ENCODE measurements at regions not wholly inside any gene's neighbourhood (a gene's known extent, or its start where the extent isn't known, plus 50 kb on each side); places are given as distances from the start of the nearest gene placed in this dataset.
A peak's percentile ranks its signal among the peaks of the same experiment; 100 is the strongest.
"Not testable (repeated sequence)": the region's sequence is repeated elsewhere in the genome, so short reads cannot be mapped to it uniquely, and the experiment has no call there.

DNA sequence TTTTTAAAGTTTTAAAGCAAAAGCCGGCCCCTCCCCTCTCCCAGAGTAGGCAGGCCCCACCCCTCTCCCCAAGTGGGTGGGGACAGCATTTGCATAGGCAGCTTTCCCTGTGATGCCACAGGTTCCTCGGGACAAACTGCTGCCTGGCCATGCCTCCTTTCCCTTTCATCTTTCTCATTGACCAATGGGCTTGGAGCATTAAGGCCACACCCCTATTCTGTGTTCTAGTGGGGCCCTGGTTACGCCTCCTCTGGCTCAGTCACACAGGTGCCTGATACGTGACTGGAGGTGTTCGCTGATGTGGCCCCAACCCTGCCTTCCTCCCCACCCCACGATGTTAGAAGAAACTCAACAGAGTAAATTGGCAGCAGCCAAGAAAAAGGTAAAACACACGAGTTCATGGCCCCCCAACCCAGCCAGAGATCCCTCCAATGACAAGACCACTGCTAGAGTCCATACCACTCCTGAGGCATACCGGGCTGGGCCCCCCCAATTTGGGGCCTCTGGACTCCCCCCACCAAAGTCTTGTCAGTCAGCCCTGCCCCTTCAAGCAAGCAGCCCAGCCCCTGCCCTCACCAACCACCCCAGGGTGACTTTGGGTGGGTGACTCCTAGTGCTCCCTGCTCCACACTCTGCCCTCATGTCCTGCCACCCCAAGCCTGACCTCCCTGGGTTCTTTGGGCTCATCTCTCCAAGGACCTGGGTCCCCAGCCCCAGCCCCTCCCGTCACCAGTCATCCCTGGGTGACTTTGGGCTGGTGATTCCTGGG, 62.8 kb upstream of the CSPG4 start:
- no peaks in the 10 kb centered on the region for H3K79me2 ChIP-seq (replicated peaks; ENCODE audit: insufficient read depth)
- H3K27ac ChIP-seq (ENCODE audit: low read depth): no peak overlapping the region
- H3K4me2 ChIP-seq: no peak overlapping the region
- no peak overlapping the region for H2AFZ ChIP-seq
- Mint-ChIP-seq H3K9me3 (no peaks in the 10 kb centered on the region), H3K4me3 (no peak overlapping the region), H3K4me1 (peaks cover 42% of the 10 kb centered on the region), H3K27ac (peak overlapping the region; percentile 65; the same call in 1 of the 2 replicates), H3K27me3 (ENCODE audit: insufficient read depth, low read depth, poor library complexity) (peaks cover 17% of the 10 kb centered on the region), H3K36me3 (ENCODE audit: low read depth) (no peaks in the 10 kb centered on the region)
- H3K4me1 ChIP-seq (ENCODE audit: insufficient read depth): peaks cover 19% of the 10 kb centered on the region
- H3K36me3 ChIP-seq (ENCODE audit: insufficient read depth): no peaks in the 10 kb centered on the region
- no peaks in the 10 kb centered on the region for H3K27me3 ChIP-seq (ENCODE audit: insufficient read depth)
- H3K9me2 ChIP-seq (ENCODE audit: insufficient read depth): no peaks in the 10 kb centered on the region
- peak; percentile 81 for ATAC-seq
- H4K20me1 ChIP-seq (replicated peaks; ENCODE audit: insufficient read depth): no peaks in the 10 kb centered on the region
- TF ChIP-seq POLR2AphosphoS5 (IDR thresholded peaks at IDR 0.05; ENCODE audit: low read depth): peak; percentile 51
- TF ChIP-seq, protein P1, sequence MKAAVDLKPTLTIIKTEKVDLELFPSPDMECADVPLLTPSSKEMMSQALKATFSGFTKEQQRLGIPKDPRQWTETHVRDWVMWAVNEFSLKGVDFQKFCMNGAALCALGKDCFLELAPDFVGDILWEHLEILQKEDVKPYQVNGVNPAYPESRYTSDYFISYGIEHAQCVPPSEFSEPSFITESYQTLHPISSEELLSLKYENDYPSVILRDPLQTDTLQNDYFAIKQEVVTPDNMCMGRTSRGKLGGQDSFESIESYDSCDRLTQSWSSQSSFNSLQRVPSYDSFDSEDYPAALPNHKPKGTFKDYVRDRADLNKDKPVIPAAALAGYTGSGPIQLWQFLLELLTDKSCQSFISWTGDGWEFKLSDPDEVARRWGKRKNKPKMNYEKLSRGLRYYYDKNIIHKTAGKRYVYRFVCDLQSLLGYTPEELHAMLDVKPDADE (IDR thresholded peaks at IDR 0.05): no peak
- peak; percentile 90 for DNase-seq (ENCODE audit: low spot score)
- H3K4me3 ChIP-seq: no peak overlapping the region
- no peaks in the 10 kb centered on the region for H3F3A ChIP-seq (replicated peaks; ENCODE audit: low read depth)

DNA sequence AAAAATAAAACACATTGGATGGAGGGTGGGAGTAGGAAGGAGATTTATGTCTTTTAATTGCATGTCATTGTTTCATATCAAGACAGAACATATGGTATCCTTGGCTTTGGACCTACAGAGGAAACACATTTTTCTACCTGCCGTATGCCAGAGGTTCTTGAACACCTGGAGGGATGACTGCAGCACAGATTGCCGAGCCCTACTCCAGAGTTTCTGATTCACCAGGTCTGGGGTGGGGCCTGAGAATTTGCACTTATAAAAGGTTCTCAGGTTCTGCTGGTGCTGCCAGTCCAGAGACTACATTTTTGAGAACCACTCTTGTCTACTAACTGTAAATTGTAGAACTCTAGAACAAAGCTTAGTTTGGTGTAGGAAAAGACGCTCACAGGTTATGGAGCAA, 61.3 kb upstream of the CSPG4 start:
- H3K27me3 ChIP-seq (ENCODE audit: insufficient read depth); H3F3A ChIP-seq (replicated peaks; ENCODE audit: low read depth); H3K9me2 ChIP-seq (ENCODE audit: insufficient read depth); H3K9me3 Mint-ChIP-seq; ATAC-seq; H3K27ac ChIP-seq (ENCODE audit: low read depth); H3K4me3 ChIP-seq; H3K27ac Mint-ChIP-seq; H3K79me2 ChIP-seq (replicated peaks; ENCODE audit: insufficient read depth); H3K4me2 ChIP-seq; H3K4me3 Mint-ChIP-seq; H3K36me3 Mint-ChIP-seq (ENCODE audit: low read depth); DNase-seq (ENCODE audit: low spot score); H2AFZ ChIP-seq; H3K36me3 ChIP-seq (ENCODE audit: insufficient read depth); H4K20me1 ChIP-seq (replicated peaks; ENCODE audit: insufficient read depth): not testable (repeated sequence)
- peaks cover 25% of the 10 kb centered on the region for H3K4me1 ChIP-seq (ENCODE audit: insufficient read depth)
- peaks cover 20% of the 10 kb centered on the region for H3K27me3 Mint-ChIP-seq (ENCODE audit: insufficient read depth, low read depth, poor library complexity)
- peaks cover 50% of the 10 kb centered on the region for H3K4me1 Mint-ChIP-seq

DNA sequence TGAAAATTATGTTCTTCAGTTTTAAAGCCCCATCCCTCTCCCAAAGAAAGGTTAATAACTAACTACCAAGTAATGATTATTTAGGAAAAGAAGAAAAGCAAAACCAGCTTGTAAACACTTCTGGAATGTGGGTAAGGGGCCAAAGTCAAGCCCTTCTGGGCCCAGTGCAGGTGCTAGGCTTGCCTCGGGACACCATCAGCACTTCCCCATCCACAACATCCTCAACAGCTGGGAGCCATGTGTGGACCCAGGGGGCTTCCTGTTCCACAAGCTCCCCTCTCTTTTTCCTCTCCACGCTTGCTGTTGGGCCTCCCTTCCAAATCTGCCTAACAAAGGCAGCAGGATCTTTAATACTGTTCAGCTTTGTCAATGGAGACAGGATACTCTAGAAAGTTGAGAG, 58.4 kb upstream of the CSPG4 start:
- H4K20me1 ChIP-seq (replicated peaks; ENCODE audit: insufficient read depth); H3K27me3 ChIP-seq (ENCODE audit: insufficient read depth); H3F3A ChIP-seq (replicated peaks; ENCODE audit: low read depth); H3K4me3 ChIP-seq; H3K27ac ChIP-seq (ENCODE audit: low read depth); ATAC-seq; H3K4me3 Mint-ChIP-seq; H3K9me3 Mint-ChIP-seq; H3K36me3 Mint-ChIP-seq (ENCODE audit: low read depth); H3K36me3 ChIP-seq (ENCODE audit: insufficient read depth); H3K9me2 ChIP-seq (ENCODE audit: insufficient read depth); H2AFZ ChIP-seq; H3K79me2 ChIP-seq (replicated peaks; ENCODE audit: insufficient read depth): not testable (repeated sequence)
- Mint-ChIP-seq H3K27me3 (ENCODE audit: insufficient read depth, low read depth, poor library complexity) (peaks cover 19% of the 10 kb centered on the region), H3K4me1 (peaks cover 35% of the 10 kb centered on the region), H3K27ac (peak overlapping the region; percentile 44)
- DNase-seq (ENCODE audit: low spot score): peak; percentile 57
- TF ChIP-seq, protein P1 (IDR thresholded peaks at IDR 0.05): 0 out of 2 replicates have a peak, but pooled peaks have one; percentile 61
- TF ChIP-seq, protein P2, sequence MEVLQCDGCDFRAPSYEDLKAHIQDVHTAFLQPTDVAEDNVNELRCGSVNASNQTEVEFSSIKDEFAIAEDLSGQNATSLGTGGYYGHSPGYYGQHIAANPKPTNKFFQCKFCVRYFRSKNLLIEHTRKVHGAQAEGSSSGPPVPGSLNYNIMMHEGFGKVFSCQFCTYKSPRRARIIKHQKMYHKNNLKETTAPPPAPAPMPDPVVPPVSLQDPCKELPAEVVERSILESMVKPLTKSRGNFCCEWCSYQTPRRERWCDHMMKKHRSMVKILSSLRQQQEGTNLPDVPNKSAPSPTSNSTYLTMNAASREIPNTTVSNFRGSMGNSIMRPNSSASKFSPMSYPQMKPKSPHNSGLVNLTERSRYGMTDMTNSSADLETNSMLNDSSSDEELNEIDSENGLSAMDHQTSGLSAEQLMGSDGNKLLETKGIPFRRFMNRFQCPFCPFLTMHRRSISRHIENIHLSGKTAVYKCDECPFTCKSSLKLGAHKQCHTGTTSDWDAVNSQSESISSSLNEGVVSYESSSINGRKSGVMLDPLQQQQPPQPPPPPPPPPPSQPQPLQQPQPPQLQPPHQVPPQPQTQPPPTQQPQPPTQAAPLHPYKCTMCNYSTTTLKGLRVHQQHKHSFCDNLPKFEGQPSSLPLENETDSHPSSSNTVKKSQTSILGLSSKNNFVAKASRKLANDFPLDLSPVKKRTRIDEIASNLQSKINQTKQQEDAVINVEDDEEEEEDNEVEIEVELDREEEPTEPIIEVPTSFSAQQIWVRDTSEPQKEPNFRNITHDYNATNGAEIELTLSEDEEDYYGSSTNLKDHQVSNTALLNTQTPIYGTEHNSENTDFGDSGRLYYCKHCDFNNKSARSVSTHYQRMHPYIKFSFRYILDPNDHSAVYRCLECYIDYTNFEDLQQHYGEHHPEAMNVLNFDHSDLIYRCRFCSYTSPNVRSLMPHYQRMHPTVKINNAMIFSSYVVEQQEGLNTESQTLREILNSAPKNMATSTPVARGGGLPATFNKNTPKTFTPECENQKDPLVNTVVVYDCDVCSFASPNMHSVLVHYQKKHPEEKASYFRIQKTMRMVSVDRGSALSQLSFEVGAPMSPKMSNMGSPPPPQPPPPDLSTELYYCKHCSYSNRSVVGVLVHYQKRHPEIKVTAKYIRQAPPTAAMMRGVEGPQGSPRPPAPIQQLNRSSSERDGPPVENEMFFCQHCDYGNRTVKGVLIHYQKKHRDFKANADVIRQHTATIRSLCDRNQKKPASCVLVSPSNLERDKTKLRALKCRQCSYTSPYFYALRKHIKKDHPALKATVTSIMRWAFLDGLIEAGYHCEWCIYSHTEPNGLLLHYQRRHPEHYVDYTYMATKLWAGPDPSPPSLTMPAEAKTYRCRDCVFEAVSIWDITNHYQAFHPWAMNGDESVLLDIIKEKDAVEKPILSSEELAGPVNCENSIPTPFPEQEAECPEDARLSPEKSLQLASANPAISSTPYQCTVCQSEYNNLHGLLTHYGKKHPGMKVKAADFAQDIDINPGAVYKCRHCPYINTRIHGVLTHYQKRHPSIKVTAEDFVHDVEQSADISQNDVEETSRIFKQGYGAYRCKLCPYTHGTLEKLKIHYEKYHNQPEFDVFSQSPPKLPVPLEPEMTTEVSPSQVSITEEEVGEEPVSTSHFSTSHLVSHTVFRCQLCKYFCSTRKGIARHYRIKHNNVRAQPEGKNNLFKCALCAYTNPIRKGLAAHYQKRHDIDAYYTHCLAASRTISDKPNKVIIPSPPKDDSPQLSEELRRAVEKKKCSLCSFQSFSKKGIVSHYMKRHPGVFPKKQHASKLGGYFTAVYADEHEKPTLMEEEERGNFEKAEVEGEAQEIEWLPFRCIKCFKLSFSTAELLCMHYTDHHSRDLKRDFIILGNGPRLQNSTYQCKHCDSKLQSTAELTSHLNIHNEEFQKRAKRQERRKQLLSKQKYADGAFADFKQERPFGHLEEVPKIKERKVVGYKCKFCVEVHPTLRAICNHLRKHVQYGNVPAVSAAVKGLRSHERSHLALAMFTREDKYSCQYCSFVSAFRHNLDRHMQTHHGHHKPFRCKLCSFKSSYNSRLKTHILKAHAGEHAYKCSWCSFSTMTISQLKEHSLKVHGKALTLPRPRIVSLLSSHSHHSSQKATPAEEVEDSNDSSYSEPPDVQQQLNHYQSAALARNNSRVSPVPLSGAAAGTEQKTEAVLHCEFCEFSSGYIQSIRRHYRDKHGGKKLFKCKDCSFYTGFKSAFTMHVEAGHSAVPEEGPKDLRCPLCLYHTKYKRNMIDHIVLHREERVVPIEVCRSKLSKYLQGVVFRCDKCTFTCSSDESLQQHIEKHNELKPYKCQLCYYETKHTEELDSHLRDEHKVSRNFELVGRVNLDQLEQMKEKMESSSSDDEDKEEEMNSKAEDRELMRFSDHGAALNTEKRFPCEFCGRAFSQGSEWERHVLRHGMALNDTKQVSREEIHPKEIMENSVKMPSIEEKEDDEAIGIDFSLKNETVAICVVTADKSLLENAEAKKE (CRISPR knock-in tag; IDR thresholded peaks at IDR 0.05): peak; percentile 47; the same call in 1 of the 2 replicates
- TF ChIP-seq POLR2AphosphoS5 (IDR thresholded peaks at IDR 0.05; ENCODE audit: low read depth): 0 out of 2 replicates have a peak, but pooled peaks have one; percentile 28
- peaks cover 22% of the 10 kb centered on the region for H3K4me1 ChIP-seq (ENCODE audit: insufficient read depth)
- H3K4me2 ChIP-seq: peak overlapping the region; percentile 62
